ENCODE measurements at regions not wholly inside any gene's neighbourhood (a gene's known extent, or its start where the extent isn't known, plus 50 kb on each side); places are given as distances from the start of the nearest gene placed in this dataset.

GRCh38 chr20:12821249-12821648 is 187.5 kb upstream of the SPTLC3 start:
- TF ChIP-seq CTCF (IDR thresholded peaks at IDR 0.05) (no peak), POLR2AphosphoS5 (IDR thresholded peaks at IDR 0.05) (no peak), EP300 (IDR thresholded peaks at IDR 0.05) (no peak), POLR2A (IDR thresholded peaks at IDR 0.05; ENCODE audit: low read depth) (no peak)
